Fibroblast of skin of right biceps (primary cell): ENCODE measurements at regions not wholly inside any gene's neighbourhood (a gene's known extent, or its start where the extent isn't known, plus 50 kb on each side); places are given as distances from the start of the nearest gene placed in this dataset.
A peak's percentile ranks its signal among the peaks of the same experiment; 100 is the strongest.
"Not testable (repeated sequence)": the region's sequence is repeated elsewhere in the genome, so short reads cannot be mapped to it uniquely, and the experiment has no call there.

ENCODE experiments used
- DNase-seq: peaks from one replicate; pipeline ENCODE4 v3.0.0-alpha.2; 2013

DNA sequence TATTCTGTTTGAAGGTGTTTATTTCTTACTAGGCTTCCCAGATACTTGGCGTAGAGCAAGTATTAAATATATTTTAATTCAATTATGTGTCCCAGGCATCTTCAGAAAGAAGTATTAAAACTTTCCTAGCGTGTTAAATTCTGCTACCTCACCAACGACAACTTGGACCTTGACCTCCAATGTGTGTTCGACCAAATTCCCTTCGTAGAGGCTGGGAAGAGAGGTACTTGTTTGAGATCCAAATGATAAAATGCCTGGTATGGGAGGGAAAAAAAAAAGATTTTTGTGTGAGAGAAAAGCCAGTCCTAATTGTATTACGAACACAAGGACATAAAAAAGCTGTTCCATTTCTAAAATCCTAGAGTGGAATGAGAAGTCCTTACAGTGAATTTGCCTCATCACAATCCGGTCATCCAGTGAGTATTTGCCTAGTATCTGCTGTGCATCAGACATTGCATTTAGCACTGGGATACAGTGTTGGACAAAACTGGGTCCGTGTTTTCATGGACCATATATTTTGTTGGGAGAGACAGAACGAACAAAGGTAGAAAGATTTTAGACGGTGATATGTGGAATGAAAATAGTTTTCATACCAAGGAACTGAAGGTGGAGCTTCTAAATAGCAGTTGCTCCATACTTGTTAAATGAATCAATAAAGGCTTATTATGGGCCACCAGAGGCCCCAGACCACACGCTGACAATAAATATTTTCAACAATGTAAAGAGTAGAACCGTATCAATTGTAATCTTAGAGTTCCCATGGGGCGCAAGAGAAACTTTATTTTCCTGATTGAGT is 103.1 kb downstream of the KIF4B start:
- DNase-seq = no peak

DNA sequence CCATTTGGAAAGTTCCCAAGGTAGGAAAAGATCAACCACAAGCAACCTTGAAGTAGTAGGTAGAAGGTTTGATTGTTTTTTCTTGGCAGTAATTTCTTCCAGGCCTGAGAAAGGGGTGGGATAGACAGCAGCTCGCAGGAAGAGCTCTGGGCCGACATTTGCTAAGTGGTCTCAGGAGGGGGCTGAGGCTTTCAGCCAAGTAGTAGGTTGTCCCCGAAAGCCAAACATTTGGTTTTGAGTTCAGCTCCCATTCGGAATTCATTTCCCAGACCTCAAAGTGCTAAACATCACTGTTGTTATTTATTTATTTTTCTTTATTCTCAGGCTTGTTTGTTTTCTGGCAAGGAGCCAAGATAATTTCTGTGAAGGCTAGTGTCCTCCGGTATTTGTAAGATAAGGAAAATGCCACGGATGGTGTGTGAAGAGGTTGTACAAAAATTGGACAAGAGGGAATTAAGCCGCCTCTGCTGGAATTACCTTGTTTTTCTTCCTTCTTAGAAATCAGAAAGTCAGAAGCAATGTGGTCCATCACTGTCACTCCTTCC is 112.1 kb downstream of the KIF4B start:
- no peak for DNase-seq

DNA sequence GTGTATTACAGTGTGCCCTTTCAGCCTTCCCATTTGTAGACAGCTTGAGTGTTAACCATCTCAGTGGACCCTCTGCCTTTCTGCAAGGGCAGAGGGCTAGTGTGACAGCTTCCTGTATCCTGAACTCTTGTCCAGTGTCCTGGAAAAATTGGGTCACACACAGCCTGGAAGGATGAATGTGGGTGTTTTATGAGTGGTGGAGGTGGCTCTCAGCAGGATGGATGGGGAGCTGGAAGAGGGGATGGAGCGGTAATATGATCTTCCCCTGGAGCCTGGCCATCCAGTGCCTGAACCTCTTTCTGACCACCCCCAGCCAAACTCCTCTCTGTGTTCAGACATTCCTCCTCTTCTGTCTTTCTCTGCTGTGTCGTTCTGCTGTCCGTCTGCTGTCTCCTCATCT is 113.0 kb downstream of the KIF4B start:
- no peak for DNase-seq

DNA sequence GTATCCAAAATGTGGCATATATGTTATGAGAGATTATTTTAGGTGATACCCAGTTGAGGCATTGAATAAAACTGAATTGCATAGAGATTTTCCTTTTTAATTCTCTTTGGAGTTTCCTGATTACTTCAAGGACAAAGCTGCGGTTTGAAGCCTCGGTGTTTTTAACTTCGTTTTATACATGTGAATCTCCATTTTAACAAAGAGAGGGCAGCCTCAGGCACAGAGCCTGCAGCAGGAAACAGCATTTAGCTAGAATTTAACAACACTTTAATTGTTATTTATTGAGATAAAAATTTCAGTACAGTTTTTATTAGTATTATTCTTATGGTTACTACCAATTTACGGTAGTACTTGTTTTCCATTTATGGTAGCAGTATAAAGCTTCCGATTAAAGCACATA is 114.0 kb downstream of the KIF4B start:
- no peak for DNase-seq

DNA sequence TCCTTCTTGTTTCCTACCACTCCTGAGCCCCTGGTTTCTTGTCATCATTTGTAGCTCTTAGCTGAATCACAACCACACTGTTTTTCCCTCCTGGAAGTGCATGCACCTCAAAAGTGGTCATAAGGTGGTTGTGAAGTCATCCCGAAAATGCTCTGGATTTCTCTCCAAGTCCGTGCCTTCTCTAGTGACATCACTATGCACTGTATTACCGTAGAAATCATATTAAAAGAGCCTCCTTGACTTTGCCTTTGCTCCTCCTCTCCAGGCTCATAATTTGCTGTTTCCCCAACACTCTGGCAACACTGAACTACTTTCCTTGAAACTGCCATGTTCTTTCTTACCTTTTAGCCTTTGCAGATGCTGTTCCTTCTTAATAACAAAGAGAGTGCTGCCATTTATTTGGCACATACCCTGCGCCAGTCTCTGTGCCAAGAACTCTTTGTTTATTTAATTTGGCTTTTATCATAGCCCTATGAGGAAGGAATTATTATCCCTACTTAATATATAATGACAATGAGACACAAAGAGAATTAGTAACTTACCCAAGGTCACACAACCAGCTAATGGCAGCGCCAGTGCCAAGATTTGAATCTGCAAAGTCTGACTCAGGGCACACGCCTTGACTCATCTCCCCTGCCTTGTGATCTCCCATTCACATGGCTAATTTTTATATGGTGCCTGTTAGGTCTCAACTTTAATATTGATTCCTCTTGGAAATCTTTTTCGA is 115.4 kb downstream of the KIF4B start:
- DNase-seq = no peak

DNA sequence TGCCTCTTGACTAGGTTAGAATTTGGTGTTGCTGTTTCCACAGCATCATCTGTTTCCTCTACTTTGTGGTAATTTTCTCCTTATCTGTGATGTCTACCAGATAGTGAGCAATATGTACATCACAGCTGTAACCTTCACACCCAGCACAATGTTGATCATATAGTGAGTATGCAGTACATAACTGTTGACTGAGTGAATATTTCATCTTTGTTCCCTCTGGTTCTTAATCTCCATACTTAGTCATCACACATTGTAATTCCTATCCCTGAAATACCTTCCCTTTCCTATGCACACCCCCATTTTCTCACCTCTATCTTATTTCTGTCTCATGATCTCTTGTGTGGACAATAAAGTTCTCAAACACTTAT is 115.9 kb downstream of the KIF4B start:
- DNase-seq = no peak

DNA sequence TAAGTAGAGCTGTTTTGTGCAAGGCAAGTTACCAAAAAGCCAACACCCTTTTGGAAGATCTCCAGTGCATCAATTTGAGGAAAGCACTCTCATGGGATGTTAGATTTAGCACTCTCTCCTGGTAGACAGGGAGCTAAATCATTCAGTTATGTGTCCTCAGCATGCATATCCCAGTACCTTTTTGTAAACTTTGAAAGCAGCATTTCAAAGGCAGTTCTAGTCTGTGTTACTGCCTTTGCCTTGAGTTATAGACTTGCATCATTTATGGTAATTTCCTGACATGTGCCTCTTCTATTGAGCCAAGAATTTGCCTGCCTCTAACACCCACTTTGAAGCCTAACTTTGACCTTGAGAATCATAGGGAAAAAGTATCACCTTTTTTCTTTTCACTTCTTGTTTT is 120.6 kb downstream of the KIF4B start:
- no peak for DNase-seq

DNA sequence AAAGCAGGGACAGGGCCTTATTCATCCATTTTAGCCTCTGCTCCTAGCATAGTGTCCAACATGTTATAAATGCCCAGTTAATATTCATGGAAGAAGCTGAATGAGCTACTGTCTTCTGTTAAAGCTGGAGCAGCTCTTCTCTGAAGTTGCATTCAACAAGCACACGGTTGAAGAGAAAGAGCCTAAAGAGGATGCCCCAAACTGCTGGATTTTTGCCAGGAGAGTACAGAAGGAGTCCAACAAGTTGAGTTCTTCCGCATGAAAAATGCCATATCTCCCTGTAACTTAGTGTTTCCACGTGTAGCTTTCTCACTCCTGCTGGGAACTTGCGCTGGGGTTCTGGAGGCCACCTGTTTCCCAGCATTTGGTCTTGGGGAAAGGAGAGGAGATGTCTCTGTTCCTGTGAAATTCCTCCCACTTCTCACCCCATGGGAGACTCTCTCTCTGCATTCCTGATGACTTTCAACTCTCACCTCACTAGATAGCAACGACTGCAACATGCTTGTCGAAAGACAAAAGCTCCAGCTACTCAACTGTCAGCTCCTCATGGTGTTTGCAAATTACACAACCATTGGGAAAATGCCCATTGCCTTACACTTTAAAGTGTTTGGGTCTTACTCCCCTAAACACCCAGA is 122.8 kb downstream of the KIF4B start:
- DNase-seq = no peak

DNA sequence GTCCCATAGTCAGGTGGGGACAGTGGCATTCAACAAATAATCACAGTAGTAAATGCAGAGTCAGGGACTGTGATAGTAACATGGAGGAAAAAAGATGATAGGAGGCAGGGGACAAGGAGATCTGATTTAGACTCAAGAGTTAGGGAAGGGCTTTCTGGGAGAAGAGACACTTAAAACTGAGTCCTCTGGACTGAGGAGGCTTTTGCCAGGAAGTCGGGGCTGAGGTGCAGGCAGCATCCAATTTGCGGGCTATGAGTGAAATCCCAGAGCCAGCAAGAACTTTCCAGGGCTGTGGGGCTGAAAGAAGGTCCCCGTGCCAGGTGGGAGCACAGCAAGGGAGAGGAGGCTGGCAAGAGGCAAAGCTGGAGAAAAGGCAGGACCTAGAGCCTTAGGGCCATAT is 124.1 kb downstream of the KIF4B start:
- no peak for DNase-seq

DNA sequence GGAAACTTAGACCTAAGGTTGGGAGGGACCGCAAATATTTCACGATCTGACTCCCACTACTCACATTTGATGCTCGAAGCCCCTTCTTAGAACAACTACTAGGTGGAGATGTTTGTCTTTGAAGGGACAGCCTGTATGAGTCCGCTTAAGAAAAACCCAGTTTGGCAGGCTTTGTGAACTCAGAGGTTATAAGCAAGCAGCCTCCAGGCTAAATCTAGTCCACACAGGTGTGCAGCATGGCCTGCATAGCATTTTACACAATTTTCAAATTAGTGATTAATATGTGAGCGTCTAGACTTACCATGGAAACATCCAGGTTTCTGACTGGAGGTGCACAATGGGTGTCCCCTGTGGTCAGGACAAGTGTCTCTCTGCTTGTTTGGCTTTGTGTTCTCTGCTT is 127.1 kb downstream of the KIF4B start:
- no peak for DNase-seq

DNA sequence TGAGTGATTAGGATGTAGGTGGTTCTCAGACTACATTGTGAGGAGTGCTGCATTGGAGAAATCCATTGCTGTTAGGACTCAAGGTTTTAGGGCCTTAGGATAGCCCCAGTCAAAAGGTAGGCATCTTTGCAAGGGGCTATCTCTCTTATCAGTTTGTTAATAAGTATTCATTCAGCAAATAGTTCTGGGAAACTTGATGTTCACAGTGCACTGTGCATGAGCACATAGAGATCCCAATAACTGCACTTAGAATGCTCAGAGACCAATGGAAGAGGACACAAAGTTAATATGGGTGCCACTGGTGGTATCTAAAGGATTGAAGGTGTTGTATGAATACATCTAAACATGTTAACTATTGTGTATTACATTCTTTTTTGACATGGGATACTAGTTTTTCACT is 131.4 kb downstream of the KIF4B start:
- DNase-seq = no peak

DNA sequence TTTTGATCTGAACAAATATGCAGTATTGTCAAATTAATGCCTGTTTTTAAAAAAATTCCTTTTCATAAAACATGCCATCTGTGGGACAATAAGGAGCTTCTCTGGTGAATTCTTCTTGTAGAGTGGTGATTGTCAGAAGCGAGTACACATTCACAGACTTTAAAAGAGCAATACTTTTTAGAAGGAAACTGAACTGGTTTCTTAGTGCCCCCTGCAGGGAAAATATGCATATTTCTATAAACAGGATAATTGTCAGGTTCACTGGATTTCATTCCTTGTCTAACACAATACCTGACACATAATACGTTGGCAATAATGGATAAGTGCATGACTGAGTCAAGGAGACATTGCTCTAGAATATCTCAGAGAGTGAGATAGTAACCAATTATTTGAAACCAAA is 133.7 kb downstream of the KIF4B start:
- peak; percentile 4 for DNase-seq

DNA sequence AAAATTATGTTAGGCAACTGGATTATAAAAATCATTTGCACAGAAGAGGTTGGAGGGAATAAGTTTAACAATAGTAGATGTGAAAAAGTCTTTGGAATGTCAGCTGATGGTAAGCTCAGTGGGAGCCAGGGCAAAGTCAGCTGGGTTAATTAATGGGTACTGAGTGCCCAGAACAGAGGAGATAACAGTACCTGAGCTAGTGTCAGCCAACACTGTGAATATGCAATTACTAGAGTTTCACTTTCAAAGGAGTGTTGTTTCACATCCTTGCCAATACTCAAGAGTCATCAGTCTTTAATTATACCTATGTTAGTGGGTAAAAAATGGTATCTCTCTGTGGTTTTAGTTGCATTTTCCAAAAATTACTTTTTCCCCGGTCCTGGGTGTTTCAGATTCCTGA is 135.1 kb downstream of the KIF4B start:
- no peak for DNase-seq

DNA sequence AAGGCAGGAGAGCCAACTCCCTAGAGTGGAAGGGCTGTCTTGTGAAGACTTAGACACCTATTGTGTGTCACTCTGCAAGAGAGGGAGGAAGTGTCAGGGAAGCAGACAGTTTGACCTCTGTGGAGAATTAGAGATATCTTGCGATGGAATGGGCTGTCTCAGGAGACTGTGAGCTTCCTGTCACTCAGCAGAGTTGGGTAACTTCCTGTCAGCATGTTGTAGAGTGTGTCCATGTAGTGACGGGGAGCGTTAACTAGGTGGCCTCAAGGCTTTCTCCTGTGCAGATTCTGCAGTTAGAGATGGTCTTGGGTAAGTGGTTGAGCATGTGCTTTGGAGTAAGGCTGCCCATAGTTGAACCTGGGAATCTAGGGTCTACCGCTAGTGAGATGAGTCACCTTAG is 136.5 kb downstream of the KIF4B start:
- no peak for DNase-seq

DNA sequence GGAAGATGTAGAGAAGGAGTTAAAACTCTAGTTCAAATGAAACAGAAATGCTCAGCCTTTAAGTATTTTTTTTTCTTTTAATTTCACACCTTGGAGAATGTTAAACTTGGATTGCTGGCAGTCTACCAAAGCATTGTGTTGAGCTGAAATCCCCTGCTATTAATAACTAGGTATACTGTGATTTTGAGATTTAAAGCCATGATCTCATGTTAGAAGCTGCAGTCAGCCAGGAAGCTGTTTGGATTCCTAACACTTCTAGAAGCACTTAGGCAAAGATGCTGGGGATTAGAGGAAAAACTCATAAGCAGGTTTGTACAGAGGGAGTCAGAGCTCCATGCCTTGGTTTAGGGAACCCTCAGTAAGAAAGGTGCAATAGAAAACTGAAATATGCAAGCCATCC is 141.4 kb downstream of the KIF4B start:
- no peak for DNase-seq

DNA sequence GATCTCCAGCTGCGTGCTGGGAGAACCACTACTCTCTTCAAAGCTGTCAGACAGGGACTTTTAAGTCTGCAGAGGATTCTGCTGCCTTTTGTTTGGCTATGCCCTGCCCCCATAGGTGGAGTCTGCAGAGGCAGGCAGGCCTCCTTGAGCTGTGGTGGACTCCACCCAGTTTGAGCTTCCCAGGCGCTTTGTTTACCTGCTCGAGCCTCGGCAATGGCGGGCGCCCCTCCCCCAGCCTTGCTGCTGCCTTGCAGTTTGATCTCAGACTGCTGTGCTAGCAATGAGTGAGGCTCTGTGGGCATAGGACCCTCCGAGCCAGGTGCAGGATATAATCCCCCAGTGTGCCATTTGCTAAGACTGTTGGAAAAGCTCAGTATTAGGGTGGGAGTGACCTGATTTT is 149.5 kb downstream of the KIF4B start:
- not testable (repeated sequence) for DNase-seq

DNA sequence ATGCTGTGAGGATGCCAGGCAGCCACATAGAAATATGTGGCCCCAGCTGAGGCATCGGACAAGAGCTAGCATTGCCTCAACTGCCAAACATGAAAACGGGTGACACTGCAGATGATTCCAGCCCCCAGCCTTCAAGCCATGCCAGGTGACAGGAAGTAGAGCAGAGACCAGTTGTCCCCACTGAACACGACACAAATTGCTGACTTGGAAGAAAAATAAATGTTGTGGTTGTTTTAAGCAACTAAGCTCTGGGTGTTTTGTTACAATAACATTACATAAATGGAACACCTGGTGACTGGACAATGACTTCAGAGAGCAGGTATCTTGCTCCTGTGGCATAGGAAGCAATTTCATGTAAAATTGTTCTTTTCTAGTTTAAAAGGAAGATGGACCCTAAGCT is 154.2 kb downstream of the KIF4B start:
- DNase-seq = no peak

DNA sequence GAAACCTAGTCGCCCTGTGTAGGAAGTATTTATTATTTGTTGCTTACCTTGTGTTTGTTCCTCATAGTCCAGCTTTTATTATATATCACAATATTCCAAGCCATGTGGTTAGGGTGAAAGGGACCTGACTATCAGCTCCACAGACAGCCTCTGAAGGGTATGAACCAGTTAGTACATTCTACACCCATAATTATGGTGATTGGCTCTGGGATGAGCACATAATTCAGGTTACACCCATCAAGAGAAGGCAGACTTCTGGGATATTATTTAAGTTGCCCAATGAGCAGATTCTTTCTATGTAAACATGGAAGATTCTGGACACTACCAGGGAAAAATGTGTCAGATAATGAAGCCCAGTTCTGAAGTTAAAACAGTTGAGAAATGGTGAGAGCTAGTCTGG is 168.0 kb downstream of the KIF4B start:
- no peak for DNase-seq

DNA sequence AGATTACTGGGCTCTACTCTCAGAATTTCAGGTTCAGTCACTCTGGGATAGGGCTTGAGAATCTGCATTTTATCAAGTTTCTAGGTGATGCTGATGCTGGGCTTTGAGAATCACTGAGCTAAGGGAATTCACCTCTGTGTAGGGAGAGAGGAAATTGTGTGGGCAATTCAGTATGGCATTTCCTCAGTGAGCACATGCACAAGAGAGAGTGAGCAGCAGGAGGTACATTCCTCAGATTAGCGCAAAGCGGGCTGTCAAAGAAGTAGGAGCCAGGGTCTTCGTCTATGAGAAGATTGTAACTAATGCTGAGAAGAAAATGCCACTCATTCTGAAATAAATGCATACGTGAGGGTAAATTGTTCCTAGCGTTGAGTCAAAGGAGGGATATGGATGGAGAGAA is 175.9 kb downstream of the KIF4B start:
- no peak for DNase-seq

DNA sequence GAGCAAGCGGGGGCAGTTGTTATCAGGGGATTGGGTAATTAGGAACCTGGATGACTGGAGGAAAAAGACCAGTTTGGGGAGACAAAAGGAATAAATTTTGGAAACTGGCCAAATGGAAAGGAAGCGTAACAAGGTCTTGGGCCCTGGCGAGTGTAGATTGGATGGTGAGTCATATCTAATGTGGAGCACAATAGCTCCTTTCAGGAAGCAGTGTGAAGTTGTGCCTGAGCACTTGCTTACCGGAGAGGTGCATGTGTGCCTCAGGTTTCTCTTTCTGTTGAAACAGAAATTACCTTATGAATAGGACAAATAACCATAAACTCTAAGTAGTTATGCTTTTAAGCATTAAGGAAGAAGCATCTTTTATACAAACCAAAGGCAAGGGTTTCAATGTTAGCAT is 176.4 kb downstream of the KIF4B start:
- no peak for DNase-seq

DNA sequence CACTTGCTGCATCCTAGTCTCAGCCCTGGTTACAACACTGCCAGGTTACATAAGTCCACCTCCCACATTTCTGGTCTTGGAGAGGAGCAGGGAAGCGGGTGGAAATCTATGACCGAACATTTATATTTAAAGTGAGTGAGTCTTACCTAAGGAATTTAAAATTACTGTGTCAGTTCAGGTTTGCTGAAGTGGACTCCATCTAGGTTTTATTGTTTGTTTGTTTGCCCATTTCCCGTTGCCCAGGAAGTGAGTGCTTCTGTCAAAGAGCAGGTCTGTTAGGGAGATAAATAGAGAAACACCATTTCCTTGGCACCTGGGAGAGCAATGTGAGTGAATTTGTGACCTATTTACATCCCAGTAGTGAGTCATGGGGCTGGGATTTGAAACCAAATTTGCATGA is 179.5 kb downstream of the KIF4B start:
- DNase-seq = no peak

DNA sequence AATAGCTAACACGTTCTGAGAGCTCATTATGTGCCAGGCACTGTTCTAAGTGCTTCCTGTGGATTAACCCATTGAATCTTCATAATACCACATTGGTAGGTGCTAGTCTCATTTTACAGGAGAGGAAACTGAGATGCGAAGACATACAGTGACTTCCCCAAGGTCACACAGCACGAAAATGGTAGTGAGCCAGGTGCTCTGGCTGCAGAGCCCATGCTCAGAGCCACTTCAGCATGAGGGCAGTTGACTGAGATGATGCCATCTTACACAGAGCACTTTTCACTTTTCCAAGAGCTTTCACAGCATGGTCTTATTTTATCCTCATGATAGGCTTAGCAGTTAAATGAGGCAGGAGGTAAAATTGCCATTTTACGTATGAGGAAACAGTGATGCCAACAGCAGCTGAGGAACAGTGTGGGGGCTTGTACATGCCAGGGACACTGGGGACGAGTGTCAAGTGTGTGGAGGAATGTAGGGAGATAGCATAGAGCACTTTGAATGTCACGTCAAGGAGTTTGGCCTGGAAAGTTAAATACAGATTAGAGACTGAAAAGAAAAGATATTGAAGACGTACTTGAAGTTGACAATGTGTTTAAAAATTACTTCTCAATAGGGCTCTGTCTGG is 180.0 kb downstream of the KIF4B start:
- DNase-seq = no peak

DNA sequence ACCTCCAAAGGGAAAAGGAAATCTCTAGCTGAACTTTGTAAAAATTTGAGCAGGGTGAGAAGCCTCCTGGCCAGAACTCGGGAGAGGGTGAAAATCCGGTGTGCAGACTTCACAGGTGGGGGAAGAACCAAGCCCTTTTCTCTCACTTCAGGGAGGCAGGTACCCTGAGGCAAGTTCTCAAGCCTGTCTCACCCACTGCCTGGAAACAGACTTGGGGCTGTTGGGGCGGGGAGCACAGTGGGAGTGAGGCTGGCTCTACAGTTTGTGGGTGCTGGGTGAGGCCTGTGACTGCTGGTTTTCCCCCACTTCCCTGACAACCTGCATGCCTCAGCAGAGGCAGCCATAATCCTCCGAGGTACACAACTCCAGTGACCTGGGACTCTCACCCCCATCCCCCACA is 187.1 kb downstream of the KIF4B start:
- no peak for DNase-seq

DNA sequence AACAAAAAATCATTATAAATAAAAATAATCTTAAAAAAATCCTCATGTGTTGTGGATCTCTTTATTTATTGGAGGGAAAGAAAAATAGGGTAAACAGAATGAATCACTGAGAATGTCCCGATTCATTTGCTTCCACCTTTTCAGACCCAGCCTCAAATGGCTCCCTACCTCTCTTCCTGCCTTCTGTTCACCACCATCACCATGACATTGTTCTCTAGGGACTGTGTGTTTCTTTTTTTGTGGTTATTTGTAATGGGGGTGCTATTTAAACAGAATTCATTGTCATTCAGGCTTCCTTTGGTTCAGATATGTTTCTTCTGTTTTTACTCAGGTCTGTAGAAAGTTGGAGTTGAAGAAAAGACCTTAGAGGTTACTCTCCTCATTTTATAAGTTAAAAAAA is 198.2 kb downstream of the KIF4B start:
- DNase-seq = no peak
